A673 (cell line): ENCODE measurements at regions not wholly inside any gene's neighbourhood (a gene's known extent, or its start where the extent isn't known, plus 50 kb on each side); places are given as distances from the start of the nearest gene placed in this dataset.

ENCODE experiments used
- EZH2 ChIP-seq: fragments of 200-600 bp; sonication (generic); IDR thresholded peaks from 2 replicates; pipeline ENCODE4 v1.6.1; 2017; ENCODE audit warnings: borderline replicate concordance, low read depth, mild to moderate bottlenecking, mixed read lengths, antibody characterized with exemption, low read length; ENCODE audit not compliant: poor library complexity, severe bottlenecking
- TF ChIP-seq, protein P1 (sequence below): fragments of 300-800, 200-600 bp; sonication (generic); conservative IDR thresholded peaks from 2 replicates; pipeline ENCODE4 v1.5.1; 2017; ENCODE audit warnings: low read depth, mild to moderate bottlenecking, antibody characterized with exemption, low read length, moderate library complexity, mixed read lengths

DNA sequence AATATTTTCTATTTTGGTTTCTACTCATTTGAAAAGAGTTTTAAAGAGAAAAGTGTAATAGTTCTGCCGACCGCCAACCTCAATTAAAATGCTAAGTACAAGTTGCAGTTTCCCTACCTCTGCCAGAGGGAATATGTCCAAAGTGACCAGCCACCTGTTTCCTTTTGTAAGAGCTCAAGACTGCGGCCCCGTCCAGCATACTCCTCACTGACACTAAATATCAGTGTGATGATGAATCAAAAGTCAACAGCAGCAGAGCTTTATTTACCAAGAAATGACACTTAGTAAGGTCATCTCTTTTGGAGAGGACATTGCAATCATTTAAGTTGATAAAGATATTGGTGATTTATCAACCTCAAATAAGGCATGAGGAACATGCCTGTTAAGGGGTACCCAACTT lies 57.4 kb upstream of the NRIP1 start:
- no peak for TF ChIP-seq EZH2
- TF ChIP-seq, protein P1, sequence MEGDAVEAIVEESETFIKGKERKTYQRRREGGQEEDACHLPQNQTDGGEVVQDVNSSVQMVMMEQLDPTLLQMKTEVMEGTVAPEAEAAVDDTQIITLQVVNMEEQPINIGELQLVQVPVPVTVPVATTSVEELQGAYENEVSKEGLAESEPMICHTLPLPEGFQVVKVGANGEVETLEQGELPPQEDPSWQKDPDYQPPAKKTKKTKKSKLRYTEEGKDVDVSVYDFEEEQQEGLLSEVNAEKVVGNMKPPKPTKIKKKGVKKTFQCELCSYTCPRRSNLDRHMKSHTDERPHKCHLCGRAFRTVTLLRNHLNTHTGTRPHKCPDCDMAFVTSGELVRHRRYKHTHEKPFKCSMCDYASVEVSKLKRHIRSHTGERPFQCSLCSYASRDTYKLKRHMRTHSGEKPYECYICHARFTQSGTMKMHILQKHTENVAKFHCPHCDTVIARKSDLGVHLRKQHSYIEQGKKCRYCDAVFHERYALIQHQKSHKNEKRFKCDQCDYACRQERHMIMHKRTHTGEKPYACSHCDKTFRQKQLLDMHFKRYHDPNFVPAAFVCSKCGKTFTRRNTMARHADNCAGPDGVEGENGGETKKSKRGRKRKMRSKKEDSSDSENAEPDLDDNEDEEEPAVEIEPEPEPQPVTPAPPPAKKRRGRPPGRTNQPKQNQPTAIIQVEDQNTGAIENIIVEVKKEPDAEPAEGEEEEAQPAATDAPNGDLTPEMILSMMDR, result no peak
